NCI-H345 (cell line): ENCODE measurements at regions not wholly inside any gene's neighbourhood (a gene's known extent, or its start where the extent isn't known, plus 50 kb on each side); places are given as distances from the start of the nearest gene placed in this dataset.

Experiments used
- DNase-seq: peaks from one replicate; lab custom pipeline; 2025; lab: John Stamatoyannopoulos, UW

GRCh38 chr3:13266005-13266404 is 154.1 kb downstream of the NUP210 start:
- DNase-seq = no peak

- DNase-seq = no peak
Observed at GRCh38 chr3:13265507-13265906, 154.6 kb downstream of the NUP210 start.

GRCh38 chr3:13265016-13265415 is 155.1 kb downstream of the NUP210 start:
- DNase-seq = no peak

GRCh38 chr3:13264468-13264795 is 155.7 kb downstream of the NUP210 start:
- DNase-seq = no peak

GRCh38 chr3:13263770-13264467 is 156.2 kb downstream of the NUP210 start:
- no peak for DNase-seq

- no peak for DNase-seq
Observed at GRCh38 chr3:13262493-13263211, 157.5 kb downstream of the NUP210 start.

GRCh38 chr3:13261892-13262291 is 158.2 kb downstream of the NUP210 start:
- no peak for DNase-seq

GRCh38 chr3:13261104-13261830 is 158.9 kb downstream of the NUP210 start:
- DNase-seq = no peak

- DNase-seq = no peak
Observed at GRCh38 chr3:13260259-13261103, 159.6 kb downstream of the NUP210 start.

GRCh38 chr3:13259831-13260230 is 160.3 kb downstream of the NUP210 start:
- no peak for DNase-seq

GRCh38 chr3:13258986-13259514 is 161.1 kb downstream of the NUP210 start:
- DNase-seq = no peak

GRCh38 chr3:13258280-13258679 is 161.8 kb downstream of the NUP210 start:
- no peak for DNase-seq

- DNase-seq = no peak
Observed at GRCh38 chr3:13257666-13258065, 162.5 kb downstream of the NUP210 start.

- DNase-seq = no peak
Observed at GRCh38 chr3:13256845-13257244, 163.3 kb downstream of the NUP210 start.

- no peak for DNase-seq
Observed at GRCh38 chr3:13254028-13254951, 165.8 kb downstream of the NUP210 start.

- DNase-seq = no peak
Observed at GRCh38 chr3:13253208-13253937, 166.7 kb downstream of the NUP210 start.

GRCh38 chr3:13252207-13252606 is 167.9 kb downstream of the NUP210 start:
- DNase-seq = no peak

GRCh38 chr3:13251166-13251903 is 168.8 kb downstream of the NUP210 start:
- no peak for DNase-seq

- DNase-seq = no peak
Observed at GRCh38 chr3:13249664-13250390, 170.3 kb downstream of the NUP210 start.
